ENCODE measurements at regions not wholly inside any gene's neighbourhood (a gene's known extent, or its start where the extent isn't known, plus 50 kb on each side); places are given as distances from the start of the nearest gene placed in this dataset.

DNA sequence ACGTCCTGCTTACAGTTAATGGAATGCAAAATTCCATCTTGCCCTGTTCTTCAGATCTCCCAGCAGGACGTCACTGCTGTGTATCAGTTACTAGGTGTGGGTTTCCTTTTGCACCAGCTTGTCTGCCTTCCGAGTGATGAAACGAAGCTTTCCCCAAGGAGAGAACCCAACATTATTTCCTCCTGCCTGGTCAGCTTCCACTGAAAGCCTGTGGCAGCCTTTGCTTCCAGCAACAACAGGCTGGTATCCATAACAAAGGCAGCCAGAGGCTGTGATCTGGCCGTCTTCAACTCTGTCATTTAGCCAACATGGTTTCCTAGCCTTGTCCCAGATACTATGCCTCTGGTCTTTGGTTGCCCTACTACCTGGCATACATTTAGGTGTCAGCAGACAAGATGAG, 78.9 kb upstream of the HEY2 start:
- H3K4me3 ChIP-seq = no peak overlapping the region
- no peak overlapping the region for H2AFZ ChIP-seq (ENCODE audit: low read depth, low read length)
- no peaks in the 10 kb centered on the region for H3K36me3 ChIP-seq (ENCODE audit: control insufficient read depth, insufficient read depth, low read length)
- ATAC-seq = no peak
- BruUV-seq (replicated peaks) = no TSS peak
- POLR2A ChIA-PET = no interaction called here
- in situ Hi-C loops (cut with MboI) (no loop called here), intact Hi-C loops (cut with micrococcal nuclease) (loop anchor here (1.0 kb wide), 1 partner anchor 30 kb away; no protein-coding TSS in a partner anchor)
- H3K27ac ChIP-seq (ENCODE audit: extremely low read depth, low read depth, low read length) = no peak overlapping the region
- WGBS (ENCODE audit: insufficient coverage, low coverage, missing lambda C conversion rate) = 0% methylated on average over 5 of the region's 5 CpGs
- H3K4me1 ChIP-seq (replicated peaks in 1 of 2; ENCODE audit: control insufficient read depth in 2 of 2, insufficient read depth in 2 of 2, low read length in 2 of 2) = no peaks in the 10 kb centered on the region
- H3K27me3 ChIP-seq (ENCODE audit: control insufficient read depth in 2 of 2, insufficient read depth in 2 of 2, low read length in 2 of 2) = peaks cover 5 to 6% of the 10 kb centered on the region in 2 experiments; a peak in 4 of 5 replicates
- no peaks in the 10 kb centered on the region for H4K20me1 ChIP-seq (replicated peaks; ENCODE audit: control insufficient read depth, insufficient read depth, low read length)
- H3K9ac ChIP-seq (ENCODE audit: insufficient read depth in 1 of 2, low read depth in 2 of 2, low read length in 2 of 2) = no peak overlapping the region
- H3K9me1 ChIP-seq (ENCODE audit: control insufficient read depth, insufficient read depth, low read length) = no peaks in the 10 kb centered on the region
- no peaks in the 10 kb centered on the region for H3K9me3 ChIP-seq (replicated peaks; ENCODE audit: control insufficient read depth, insufficient read depth, low read depth, low read length)
- H3K79me2 ChIP-seq (ENCODE audit: control insufficient read depth, insufficient read depth, low read length) = no peaks in the 10 kb centered on the region
- H3K4me2 ChIP-seq (ENCODE audit: insufficient read depth, low read length) = no peak overlapping the region
- CTCF ChIA-PET (ENCODE audit: low intra/inter-chr PET ratio) = no interaction called here
- no peak for FAIRE-seq
- DNase-seq (ENCODE audit: extremely low read depth in 1 of 4, low spot score in 3 of 4) = no peak
- TF ChIP-seq DPF2 (IDR thresholded peaks at IDR 0.05) = no peak

DNA sequence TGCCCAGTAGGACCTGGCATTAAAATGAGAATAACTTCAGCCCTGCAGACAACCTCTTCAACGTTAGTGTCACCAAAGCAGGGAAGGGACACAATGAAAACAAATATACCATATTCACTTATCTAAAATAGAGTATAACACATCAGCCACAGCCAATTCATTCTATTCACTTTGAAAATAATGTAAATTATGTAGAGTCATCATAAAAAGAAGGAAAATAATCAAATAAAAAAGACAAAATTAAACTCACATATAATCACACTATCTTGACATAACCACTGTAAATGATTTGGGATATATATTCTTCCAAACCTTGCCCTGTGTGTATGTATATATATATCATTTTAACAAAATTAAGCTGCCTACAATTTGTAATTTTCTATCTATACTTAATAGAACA, 78.1 kb upstream of the HEY2 start:
- 0 out of 2 replicates have a peak, but pooled peaks have one; percentile 15 for TF ChIP-seq MAFF (IDR thresholded peaks at IDR 0.05; ENCODE audit: low read length)
- TF ChIP-seq, protein P1, sequence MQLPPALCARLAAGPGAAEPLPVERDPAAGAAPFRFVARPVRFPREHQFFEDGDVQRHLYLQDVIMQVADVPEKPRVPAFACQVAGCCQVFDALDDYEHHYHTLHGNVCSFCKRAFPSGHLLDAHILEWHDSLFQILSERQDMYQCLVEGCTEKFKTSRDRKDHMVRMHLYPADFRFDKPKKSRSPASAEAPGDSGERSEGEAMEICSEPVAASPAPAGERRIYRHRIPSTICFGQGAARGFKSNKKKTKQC (CRISPR knock-in tag; IDR thresholded peaks at IDR 0.05) = no peak
- peak; percentile 74; the same call in 1 of the 2 replicates for TF ChIP-seq C11orf30 (IDR thresholded peaks at IDR 0.05; ENCODE audit: low read depth)
- peak; percentile 87 for TF ChIP-seq ZNF316 (IDR thresholded peaks at IDR 0.05)
- in situ Hi-C loops (cut with MboI) (no loop called here), intact Hi-C loops (cut with micrococcal nuclease) (no loop called here)
- DNase-seq (ENCODE audit: extremely low read depth in 1 of 4, low spot score in 3 of 4) (no peak), ATAC-seq (no peak), FAIRE-seq (no peak)
- Histone ChIP-seq H2AFZ (ENCODE audit: low read depth, low read length) (no peak overlapping the region), H3K9me3 (replicated peaks; ENCODE audit: control insufficient read depth, insufficient read depth, low read depth, low read length) (no peaks in the 10 kb centered on the region), H3K9me1 (ENCODE audit: control insufficient read depth, insufficient read depth, low read length) (no peaks in the 10 kb centered on the region), H3K4me1 (replicated peaks in 1 of 2; ENCODE audit: control insufficient read depth in 2 of 2, insufficient read depth in 2 of 2, low read length in 2 of 2) (no peaks in the 10 kb centered on the region), H3K9ac (ENCODE audit: insufficient read depth in 1 of 2, low read depth in 2 of 2, low read length in 2 of 2) (no peak overlapping the region), H4K20me1 (replicated peaks; ENCODE audit: control insufficient read depth, insufficient read depth, low read length) (no peaks in the 10 kb centered on the region), H3K27me3 (ENCODE audit: control insufficient read depth in 2 of 2, insufficient read depth in 2 of 2, low read length in 2 of 2) (peaks cover 4 to 6% of the 10 kb centered on the region in 2 experiments; a peak in 3 of 5 replicates), H3K4me3 (no peak overlapping the region), H3K4me2 (ENCODE audit: insufficient read depth, low read length) (no peak overlapping the region), H3K79me2 (ENCODE audit: control insufficient read depth, insufficient read depth, low read length) (no peaks in the 10 kb centered on the region), H3K27ac (ENCODE audit: extremely low read depth, low read depth, low read length) (no peak overlapping the region), H3K36me3 (ENCODE audit: control insufficient read depth, insufficient read depth, low read length) (no peaks in the 10 kb centered on the region)
- 4% methylated on average over 1 of the region's 1 CpG for WGBS (ENCODE audit: insufficient coverage, low coverage, missing lambda C conversion rate)
- ChIA-PET CTCF (ENCODE audit: low intra/inter-chr PET ratio) (no interaction called here), POLR2A (interaction anchor here (1.7 kb wide), 1 partner anchor 8 kb away, joined by 9 read pairs; no protein-coding TSS in a partner anchor)
- no TSS peak for BruUV-seq (replicated peaks)
